K562 (cell line): ENCODE measurements at regions not wholly inside any gene's neighbourhood (a gene's known extent, or its start where the extent isn't known, plus 50 kb on each side); places are given as distances from the start of the nearest gene placed in this dataset.

Source experiments
- ATAC-seq: fragments of 200-7000 bp; cut with Tn5 transposase; 3 replicates; pipeline ENCODE4 v1.9.1; 2020; ENCODE audit warnings: moderate library complexity
- BruUV-seq: library from RNA; stranded (reverse); fragments of 400-500 nt; replicated peaks from 2 replicates; lab custom pipeline; 2021; lab: Mats Ljungman, UMichigan
- CTCF ChIA-PET: fragments of 300-600 bp; formaldehyde crosslinking; extraction: SDS; loops from one replicate; lab custom pipeline; 2021; ENCODE audit warnings: low intra/inter-chr PET ratio; lab: Yijun Ruan, JAX
- POLR2A ChIA-PET: fragments of 300-600, 350-650 bp; sonication (Branson Sonifier 250); formaldehyde crosslinking; extraction: SDS; loops from one replicate; lab custom pipeline; 2021; ENCODE audit warnings: antibody characterized with exemption, inconsistent platforms; lab: Yijun Ruan, JAX
- DNase-seq, 4 experiments: peaks; one replicate each; pipeline versions ENCODE4 v3.0.0 to v3.0.0-alpha.2; 2011 to 2018; ENCODE audit warnings: low spot score in 3 of 4, mixed read lengths in 3 of 4; ENCODE audit errors: extremely low read depth in 1 of 4
- FAIRE-seq: peaks from 2 replicates; lab custom pipeline; 2011; peaks lifted over from hg19 to GRCh38; lab: Jason Lieb, UNC
- H2AFZ ChIP-seq: 2 replicates; pipeline ENCODE4 v1.6.0; 2011; ENCODE audit warnings: low read depth, low read length, control low read depth, inconsistent platforms
- H3K27ac ChIP-seq: fragments of 200-600 bp; 3 replicates; pipeline ENCODE4 v1.8.0; 2011; ENCODE audit warnings: low read depth, mild to moderate bottlenecking, control low read depth, inconsistent platforms, low read length, moderate library complexity, mixed read lengths; ENCODE audit errors: extremely low read depth
- H3K27me3 ChIP-seq, 2 experiments: fragments of 300-600 bp in 1 of 2; 2 replicates in 1 of 2; 3 replicates in 1 of 2; pipeline versions ENCODE4 v1.6.0 to v1.8.0; 2011; ENCODE audit warnings: inconsistent platforms in 2 of 2, low read length in 2 of 2, mild to moderate bottlenecking in 1 of 2, mixed read lengths in 1 of 2, moderate library complexity in 1 of 2; ENCODE audit not compliant: control insufficient read depth in 2 of 2, insufficient read depth in 2 of 2
- H3K36me3 ChIP-seq: fragments of 300-600 bp; 3 replicates; pipeline ENCODE4 v1.8.0; 2011; ENCODE audit warnings: mild to moderate bottlenecking, low read length, inconsistent platforms; ENCODE audit not compliant: control insufficient read depth, insufficient read depth
- H3K4me1 ChIP-seq, 2 experiments: fragments of 200-600 bp in 1 of 2; replicated peaks in 1 of 2; 2 replicates in 1 of 2; 3 replicates in 1 of 2; pipeline versions ENCODE4 v1.5.1 to v1.8.0; 2011; ENCODE audit warnings: inconsistent platforms in 2 of 2, low read length in 2 of 2, mild to moderate bottlenecking in 1 of 2, mixed read lengths in 1 of 2, moderate library complexity in 1 of 2; ENCODE audit not compliant: control insufficient read depth in 2 of 2, insufficient read depth in 2 of 2
- H3K4me2 ChIP-seq: 2 replicates; pipeline ENCODE4 v1.6.1; 2011; ENCODE audit warnings: low read length, control low read depth, inconsistent platforms, mixed read lengths; ENCODE audit not compliant: insufficient read depth
- H3K4me3 ChIP-seq: fragments of 200-600 bp; sonication (generic), shearing (Covaris generic); 2 replicates; pipeline ENCODE4 v1.5.1; 2016; ENCODE audit warnings: control low read depth, inconsistent platforms
- H3K79me2 ChIP-seq: fragments of 200-600 bp; 3 replicates; pipeline ENCODE4 v1.8.0; 2011; ENCODE audit warnings: low read length, inconsistent platforms; ENCODE audit not compliant: control insufficient read depth, insufficient read depth
- H3K9ac ChIP-seq, 2 experiments: 2 replicates each; pipeline versions ENCODE4 v1.6.0 to v1.6.1; 2011; ENCODE audit warnings: low read depth in 2 of 2, low read length in 2 of 2, control low read depth in 1 of 2, inconsistent platforms in 1 of 2, mild to moderate bottlenecking in 1 of 2, mixed read lengths in 1 of 2; ENCODE audit not compliant: insufficient read depth in 1 of 2
- H3K9me1 ChIP-seq: one replicate; pipeline ENCODE4 v1.6.0; 2011; ENCODE audit warnings: inconsistent platforms, mild to moderate bottlenecking, low read length, moderate library complexity; ENCODE audit not compliant: control insufficient read depth, insufficient read depth
- H3K9me3 ChIP-seq: replicated peaks from 2 replicates; pipeline ENCODE4 v1.5.1; 2011; ENCODE audit warnings: low read depth, low read length, inconsistent platforms; ENCODE audit not compliant: control insufficient read depth, insufficient read depth
- H4K20me1 ChIP-seq: replicated peaks from 2 replicates; pipeline ENCODE4 v1.6.1; 2011; ENCODE audit warnings: low read length, inconsistent platforms, mixed read lengths; ENCODE audit not compliant: control insufficient read depth, insufficient read depth
- CEBPG ChIP-seq, 3 experiments: fragments of 200-800 bp in 1 of 3; sonication (Bioruptor generic) in 1 of 3; sonication (generic) in 1 of 3; formaldehyde crosslinking in 1 of 3; IDR thresholded peaks in 2 of 3; conservative IDR thresholded peaks in 1 of 3; 2 replicates each; pipeline versions ENCODE4 v1.6.1 to v1.8.0; 2016 to 2022; ENCODE audit warnings: missing compliant biosample characterization in 2 of 3, missing genetic modification characterization in 2 of 3, mild to moderate bottlenecking in 1 of 3, missing genetic modification reagents in 1 of 3
- CXXC5 ChIP-seq: fragments of 250-450 bp; sonication (Bioruptor Pico); IDR thresholded peaks from 2 replicates; pipeline ENCODE4 v1.8.0; 2022; ENCODE audit warnings: inconsistent platforms, mild to moderate bottlenecking, moderate library complexity
- GABPB2 ChIP-seq: fragments of 250-450 bp; sonication (Bioruptor Pico); conservative IDR thresholded peaks from 2 replicates; pipeline ENCODE4 v1.5.1; 2021; ENCODE audit warnings: mild to moderate bottlenecking
- HIVEP1 ChIP-seq: fragments of 250-450 bp; sonication (Bioruptor Pico); IDR thresholded peaks from 2 replicates; pipeline ENCODE4 v1.4.0; 2020; ENCODE audit warnings: mild to moderate bottlenecking
- MAZ ChIP-seq, 2 experiments: fragments of 450-650 bp in 1 of 2; sonication (generic) in 1 of 2; formaldehyde crosslinking; IDR thresholded peaks in 1 of 2; conservative IDR thresholded peaks in 1 of 2; 2 replicates each; pipeline versions ENCODE4 v1.4.0 to v1.5.0; 2020; ENCODE audit warnings: mild to moderate bottlenecking in 1 of 2, missing genetic modification reagents in 1 of 2
- MECOM ChIP-seq: fragments of 250-450 bp; sonication (Bioruptor Pico); IDR thresholded peaks from 2 replicates; pipeline ENCODE4 v1.8.0; 2022; ENCODE audit warnings: inconsistent platforms
- MLX ChIP-seq, 2 experiments: fragments of 450-650 bp in 1 of 2; sonication (generic) in 1 of 2; formaldehyde crosslinking; conservative IDR thresholded peaks; 2 replicates each; pipeline versions ENCODE4 v1.4.0 to v1.8.1; 2020 to 2022; ENCODE audit warnings: mild to moderate bottlenecking in 1 of 2, missing genetic modification reagents in 1 of 2
- POLR2B ChIP-seq: fragments of 450-650 bp; IDR thresholded peaks from 2 replicates; pipeline ENCODE4 v1.6.1; 2018; ENCODE audit warnings: low read depth; ENCODE audit not compliant: partially characterized antibody
- RFX1 ChIP-seq: fragments of 450-650 bp; IDR thresholded peaks from 2 replicates; pipeline ENCODE4 v1.6.1; 2016; ENCODE audit warnings: mild to moderate bottlenecking, moderate library complexity
- THRB ChIP-seq: fragments of 450-650 bp; formaldehyde crosslinking; conservative IDR thresholded peaks from 2 replicates; pipeline ENCODE4 v1.4.0; 2022; ENCODE audit warnings: mild to moderate bottlenecking, missing genetic modification characterization
- ZBTB5 ChIP-seq: fragments of 450-650 bp; IDR thresholded peaks from 2 replicates; pipeline ENCODE4 v1.6.1; 2017; ENCODE audit warnings: antibody characterized with exemption
- ZNF507 ChIP-seq: conservative IDR thresholded peaks from 2 replicates; pipeline ENCODE4 v1.6.1; 2017; ENCODE audit warnings: missing genetic modification characterization, missing compliant biosample characterization
- WGBS: fragments of 100-300 bp; shearing (Covaris generic); methylation state at CpG from one replicate; pipeline ENCODE4 v1.1.6; 2016; ENCODE audit warnings: low coverage, mixed read lengths; ENCODE audit not compliant: insufficient coverage; ENCODE audit errors: missing lambda C conversion rate; 5-methylcytosine and 5-hydroxymethylcytosine counted together
- in situ Hi-C: fragments of 300-500 bp; cut with MboI; formaldehyde crosslinking; loops from 4 replicates; pipeline ENCODE4 v1.15.0; 2018; ENCODE audit warnings: inconsistent platforms, mixed read lengths
- intact Hi-C: fragments of 100-400 bp; cut with micrococcal nuclease; formaldehyde crosslinking; loops from 2 replicates; pipeline ENCODE4 v1.14.2; 2022

GRCh38 chr2:45337481-45337880 lies 273.6 kb downstream of the SRBD1 start:
- H3K9me1 ChIP-seq: no peaks in the 10 kb centered on the region
- ATAC-seq: no peak
- in situ Hi-C loops (no loop called here), intact Hi-C loops (loop anchor here (10.0 kb wide), 1 partner anchor 157 kb away; no protein-coding TSS in a partner anchor)
- H2AFZ ChIP-seq: no peak overlapping the region
- H3K79me2 ChIP-seq: no peaks in the 10 kb centered on the region
- H3K27ac ChIP-seq: no peak overlapping the region
- H3K36me3 ChIP-seq: no peaks in the 10 kb centered on the region
- H4K20me1 ChIP-seq: no peaks in the 10 kb centered on the region
- DNase-seq: no peak
- H3K27me3 ChIP-seq: peaks cover 33 to 71% of the 10 kb centered on the region in 2 experiments
- H3K4me2 ChIP-seq: no peak overlapping the region
- no peak overlapping the region for H3K4me3 ChIP-seq
- POLR2A ChIA-PET: interaction anchor here (1.3 kb wide), 1 partner anchor 13 kb away, joined by 3 read pairs; no protein-coding TSS in a partner anchor
- no peaks in the 10 kb centered on the region for H3K4me1 ChIP-seq
- CTCF ChIA-PET: no interaction called here
- TF ChIP-seq GABPB2 (CRISPR knock-in tag): no peak
- TF ChIP-seq ZBTB5: no peak
- TF ChIP-seq THRB (CRISPR knock-in tag): no peak
- no peak for TF ChIP-seq POLR2B
- TF ChIP-seq CXXC5 (CRISPR knock-in tag): no peak
- no peak for TF ChIP-seq CEBPG (CRISPR knock-in tag; IDR thresholded peaks at IDR 0.05)
- no peak for TF ChIP-seq CEBPG (tag; conservative IDR thresholded peaks at IDR 0.05 in 1 of 2, IDR thresholded peaks at IDR 0.05 in 1 of 2)
- no peak for TF ChIP-seq MAZ (CRISPR knock-in tag; conservative IDR thresholded peaks at IDR 0.05 in 1 of 2, IDR thresholded peaks at IDR 0.05 in 1 of 2)
- no peak for TF ChIP-seq HIVEP1 (CRISPR knock-in tag)
- TF ChIP-seq ZNF507 (tag): no peak
- no peak for TF ChIP-seq RFX1
- no peak for TF ChIP-seq MECOM (CRISPR knock-in tag)
- no peak for TF ChIP-seq MLX (CRISPR knock-in tag; conservative IDR thresholded peaks at IDR 0.05)
- TF ChIP-seq, all 486 proteins: peak for 0
- Histone ChIP-seq H3K9me3 (no peaks in the 10 kb centered on the region), H3K9ac (no peak overlapping the region)
- 2% methylated on average over 3 of the region's 3 CpGs for WGBS
- FAIRE-seq: no peak
- no TSS peak for BruUV-seq
